Effector memory CD8-positive, alpha-beta T cell (primary cell): ENCODE measurements at regions not wholly inside any gene's neighbourhood (a gene's known extent, or its start where the extent isn't known, plus 50 kb on each side); places are given as distances from the start of the nearest gene placed in this dataset.
A peak's percentile ranks its signal among the peaks of the same experiment; 100 is the strongest.

Experiments
- ATAC-seq: fragments of 150-1000 bp; cut with Tn5 transposase; replicated peaks from 2 replicates; pipeline ENCODE4 v1.10.0; 2021; ENCODE audit warnings: mild to moderate bottlenecking, moderate library complexity
- DNase-seq, 3 experiments: peaks; one replicate each; pipeline ENCODE4 v3.0.0; 2021
- H3K27ac Mint-ChIP-seq, 2 donors: one replicate each; pipeline ENCODE4 v1.8.0; 2022; ENCODE audit warnings: mild to moderate bottlenecking in 2 of 2, mixed read lengths in 2 of 2, moderate library complexity in 2 of 2
- H3K27me3 Mint-ChIP-seq, 2 donors: one replicate each; pipeline ENCODE4 v1.8.0; 2022; ENCODE audit warnings: mixed read lengths in 2 of 2
- H3K36me3 Mint-ChIP-seq: one replicate; pipeline ENCODE4 v1.8.0; 2022; ENCODE audit warnings: mild to moderate bottlenecking, moderate library complexity, mixed read lengths; ENCODE audit not compliant: insufficient read depth
- H3K4me1 Mint-ChIP-seq, 2 donors: one replicate each; pipeline ENCODE4 v1.8.0; 2022; ENCODE audit warnings: low read depth in 2 of 2, mixed read lengths in 2 of 2
- H3K4me3 Mint-ChIP-seq, 2 donors: one replicate each; pipeline ENCODE4 v1.8.0; 2022; ENCODE audit warnings: mild to moderate bottlenecking in 2 of 2, mixed read lengths in 2 of 2, moderate library complexity in 2 of 2
- H3K9me3 Mint-ChIP-seq, 2 donors: one replicate each; pipeline ENCODE4 v1.8.0; 2022; ENCODE audit warnings: mixed read lengths in 2 of 2

- H3K9me3 Mint-ChIP-seq, result no peaks in the 10 kb centered on the region
- peak overlapping the region in 1 of 2 donors; percentile 54 for H3K27ac Mint-ChIP-seq
- DNase-seq (no peak), ATAC-seq (no peak)
- H3K4me1 Mint-ChIP-seq, result peaks cover 5 to 6% of the 10 kb centered on the region in 2 donors
- no peak overlapping the region for H3K4me3 Mint-ChIP-seq
- H3K27me3 Mint-ChIP-seq, result peaks cover 21 to 39% of the 10 kb centered on the region in 2 donors
- peaks cover 5% of the 10 kb centered on the region for H3K36me3 Mint-ChIP-seq
Observed at GRCh38 chr2:10501980-10502802, 54.1 kb upstream of the ODC1 start.

DNA sequence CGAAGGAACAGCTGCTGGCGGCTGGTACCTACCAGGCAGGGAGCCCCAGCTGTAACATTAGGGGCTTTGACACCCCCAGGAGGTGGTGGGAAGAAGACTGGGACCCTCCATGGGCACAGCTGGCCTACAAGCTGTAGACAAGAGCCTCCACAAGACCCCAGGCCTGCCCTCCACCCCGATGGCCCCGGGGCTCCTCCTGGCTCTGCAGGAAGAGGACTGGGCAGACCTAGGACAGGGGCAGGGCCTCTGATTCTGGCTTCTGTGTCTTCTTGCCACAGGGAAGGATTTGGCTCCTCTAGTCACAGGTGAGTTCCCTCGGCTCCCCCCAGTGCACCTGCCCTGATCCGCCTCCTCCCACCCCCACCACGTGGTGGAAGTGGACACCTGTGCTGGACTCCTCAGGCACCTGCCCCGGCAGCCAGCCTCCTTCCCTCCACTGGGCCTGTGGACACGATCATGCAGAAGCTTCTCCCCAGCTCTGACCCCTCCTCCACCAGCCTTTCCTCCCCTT is 53.4 kb upstream of the ODC1 start:
- peaks cover 5 to 8% of the 10 kb centered on the region in 2 donors for H3K4me1 Mint-ChIP-seq
- peaks cover 5% of the 10 kb centered on the region for H3K36me3 Mint-ChIP-seq

GRCh38 chr2:10500601-10501361 is 52.7 kb upstream of the ODC1 start:
- Mint-ChIP-seq H3K27me3 (peaks cover 21 to 45% of the 10 kb centered on the region in 2 donors), H3K4me1 (peaks cover 5 to 10% of the 10 kb centered on the region in 2 donors), H3K27ac (no peak overlapping the region), H3K4me3 (no peak overlapping the region), H3K36me3 (peaks cover 8% of the 10 kb centered on the region), H3K9me3 (no peaks in the 10 kb centered on the region)
- DNase-seq (no peak), ATAC-seq (no peak)

More for the DNA sequence above, 53.4 kb upstream of the ODC1 start:
- H3K9me3 Mint-ChIP-seq, result no peaks in the 10 kb centered on the region
- no peak for ATAC-seq
- H3K4me3 Mint-ChIP-seq, result no peak overlapping the region
- H3K27me3 Mint-ChIP-seq, result peaks cover 21 to 45% of the 10 kb centered on the region in 2 donors
- DNase-seq, result no peak
- H3K27ac Mint-ChIP-seq, result peak overlapping the region in 1 of 2 donors; percentile 13

DNA sequence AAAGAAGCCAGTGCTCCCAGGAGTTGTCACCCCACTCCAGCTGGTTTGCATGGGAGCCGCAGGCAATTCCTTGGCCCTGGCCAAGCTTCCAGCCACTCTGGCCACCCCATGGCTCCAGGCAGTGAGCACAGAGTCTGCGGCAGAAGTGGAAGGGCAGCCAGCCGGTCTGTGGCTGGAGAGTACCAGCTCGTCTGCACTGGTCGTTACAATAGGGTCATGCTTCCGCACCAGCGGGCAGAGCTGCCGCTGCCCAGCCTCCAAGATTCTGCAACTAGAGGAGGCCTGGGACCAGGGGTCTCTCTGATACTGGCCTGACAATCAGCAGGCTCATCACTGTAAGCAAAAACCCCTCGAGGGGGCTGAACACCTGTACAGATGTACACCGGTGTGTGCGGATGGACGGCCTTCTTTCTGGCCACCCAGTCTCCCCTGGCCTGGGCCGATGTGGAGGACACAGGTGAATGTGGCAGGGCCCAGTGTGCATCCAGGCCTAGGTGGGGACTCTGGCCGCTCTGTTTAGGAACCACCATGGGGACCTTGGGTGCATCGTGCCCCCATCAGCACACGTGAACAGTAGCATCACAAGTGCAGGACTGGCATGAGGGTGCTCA is 51.9 kb upstream of the ODC1 start:
- peaks cover 12% of the 10 kb centered on the region for H3K36me3 Mint-ChIP-seq
- H3K27me3 Mint-ChIP-seq, result peaks cover 21 to 45% of the 10 kb centered on the region in 2 donors
- H3K9me3 Mint-ChIP-seq, result no peaks in the 10 kb centered on the region
- no peak for ATAC-seq
- peaks cover 7 to 14% of the 10 kb centered on the region in 2 donors for H3K4me1 Mint-ChIP-seq
- peak overlapping the region in 1 of 2 donors; percentile 41 for H3K27ac Mint-ChIP-seq
- DNase-seq, result no peak
- H3K4me3 Mint-ChIP-seq, result no peak overlapping the region

DNA sequence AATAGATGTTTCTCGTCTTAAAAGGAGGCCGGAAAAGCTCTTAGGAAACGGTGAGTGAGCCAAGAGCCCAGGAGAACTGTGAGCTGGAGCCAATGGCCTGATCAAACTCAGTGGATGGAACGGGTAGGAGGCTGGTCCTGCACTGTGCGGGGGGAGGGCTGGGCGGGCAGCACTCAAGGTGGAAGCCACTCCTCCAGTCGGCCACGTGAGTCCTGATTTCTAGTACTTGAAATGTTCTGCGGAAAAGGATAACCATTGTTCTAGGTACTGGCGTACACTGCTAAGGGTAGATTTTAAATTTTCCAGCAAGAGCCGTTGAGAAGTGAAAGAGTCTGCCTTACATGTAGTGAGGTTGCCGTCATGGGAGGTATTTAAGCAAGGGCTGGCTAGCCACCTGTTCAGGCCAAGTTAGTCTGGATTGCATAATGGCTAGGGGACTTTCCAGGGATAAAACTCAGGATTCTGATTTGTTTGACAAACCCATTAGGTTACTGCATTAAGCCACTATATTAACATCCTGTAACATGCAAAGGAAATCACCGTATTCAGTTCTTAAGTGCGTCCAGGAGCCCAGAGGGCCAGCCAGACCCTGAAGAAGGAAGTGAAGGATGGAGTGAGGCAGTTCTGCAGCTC is 51.3 kb upstream of the ODC1 start:
- Mint-ChIP-seq H3K4me3 (no peak overlapping the region), H3K4me1 (peaks cover 8 to 16% of the 10 kb centered on the region in 2 donors), H3K27ac (peak overlapping the region in 1 of 2 donors; percentile 76), H3K9me3 (no peaks in the 10 kb centered on the region), H3K36me3 (peaks cover 12% of the 10 kb centered on the region), H3K27me3 (peaks cover 21 to 45% of the 10 kb centered on the region in 2 donors)
- ATAC-seq, result no peak
- no peak for DNase-seq

DNA sequence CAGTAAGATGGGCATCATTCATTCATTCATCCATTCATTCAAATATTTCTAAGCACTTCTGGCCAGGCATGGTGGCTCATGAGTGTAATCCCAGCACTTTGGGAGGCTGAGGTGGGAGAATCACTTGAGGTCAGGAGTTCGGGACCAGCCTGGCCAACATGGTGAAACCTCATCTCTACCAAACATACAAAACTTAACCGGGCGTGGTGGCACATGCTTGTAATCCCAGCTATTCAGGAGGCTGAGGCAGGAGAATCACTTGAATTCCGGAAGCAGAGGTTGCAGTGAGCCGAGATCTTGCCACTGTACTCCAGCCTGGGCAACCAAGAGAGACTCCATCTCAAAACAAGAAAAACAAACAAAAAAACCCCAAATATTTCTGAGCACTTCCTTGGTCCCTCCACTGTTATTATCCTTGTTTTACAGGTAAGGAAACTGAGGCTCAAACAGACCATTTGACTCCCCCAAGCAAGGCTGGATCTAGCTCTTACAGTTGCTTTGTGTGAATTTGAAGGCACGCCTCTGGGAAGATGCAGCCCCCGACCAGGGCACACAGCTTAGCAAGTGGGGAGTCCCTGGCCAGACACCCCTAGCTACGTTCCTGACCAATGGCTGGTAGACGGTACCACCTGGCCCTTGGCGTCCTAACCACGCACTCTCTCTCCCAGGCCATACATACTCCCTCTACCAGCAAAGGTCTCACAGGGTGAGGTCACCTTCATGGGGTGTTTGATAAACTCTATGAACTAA is 50.6 kb upstream of the ODC1 start:
- Mint-ChIP-seq H3K27ac (peak overlapping the region; percentile 85 to 97), H3K27me3 (peaks cover 21 to 45% of the 10 kb centered on the region in 2 donors), H3K36me3 (peaks cover 12% of the 10 kb centered on the region), H3K4me1 (peaks cover 10 to 22% of the 10 kb centered on the region in 2 donors), H3K9me3 (no peaks in the 10 kb centered on the region), H3K4me3 (no peak overlapping the region)
- ATAC-seq, result no peak
- DNase-seq, result no peak
